Epithelial cell of prostate (primary cell): ENCODE measurements at regions not wholly inside any gene's neighbourhood (a gene's known extent, or its start where the extent isn't known, plus 50 kb on each side); places are given as distances from the start of the nearest gene placed in this dataset.

Experiments used
- DNase-seq: peaks from one replicate; pipeline ENCODE4 v3.0.0-alpha.2; 2011; ENCODE audit warnings: low read depth, low spot score
- H3K27ac ChIP-seq: fragments of 450-650 bp; 2 replicates; pipeline ENCODE4 v1.5.1; 2017; ENCODE audit warnings: mild to moderate bottlenecking

GRCh38 chrX:134747006-134747405 is 50.0 kb downstream of the PABIR2 start:
- H3K27ac ChIP-seq, result no peak overlapping the region
- no peak for DNase-seq

GRCh38 chrX:134746410-134746785 is 50.6 kb downstream of the PABIR2 start:
- no peak for DNase-seq
- no peak overlapping the region for H3K27ac ChIP-seq

GRCh38 chrX:134745636-134746409 is 51.2 kb downstream of the PABIR2 start:
- DNase-seq, result no peak
- H3K27ac ChIP-seq, result no peak overlapping the region

- no peak overlapping the region for H3K27ac ChIP-seq
- DNase-seq, result no peak
Observed at GRCh38 chrX:134743091-134743490, 53.9 kb downstream of the PABIR2 start.

GRCh38 chrX:134742573-134742972 is 54.4 kb downstream of the PABIR2 start:
- DNase-seq, result no peak
- no peak overlapping the region for H3K27ac ChIP-seq

- no peak for DNase-seq
- H3K27ac ChIP-seq, result no peak overlapping the region
Observed at GRCh38 chrX:134741746-134742145, 55.3 kb downstream of the PABIR2 start.

GRCh38 chrX:134738986-134739740 is 57.8 kb downstream of the PABIR2 start:
- no peak for DNase-seq
- H3K27ac ChIP-seq, result no peak overlapping the region

GRCh38 chrX:134738445-134738844 is 58.6 kb downstream of the PABIR2 start:
- H3K27ac ChIP-seq, result no peak overlapping the region
- no peak for DNase-seq

GRCh38 chrX:134737721-134738369 is 59.2 kb downstream of the PABIR2 start:
- DNase-seq, result no peak
- no peak overlapping the region for H3K27ac ChIP-seq

GRCh38 chrX:134737061-134737460 is 59.9 kb downstream of the PABIR2 start:
- H3K27ac ChIP-seq, result no peak overlapping the region
- DNase-seq, result no peak

GRCh38 chrX:134736356-134736755 is 60.6 kb downstream of the PABIR2 start:
- H3K27ac ChIP-seq, result no peak overlapping the region
- DNase-seq, result no peak

GRCh38 chrX:134735015-134735414 is 62.0 kb downstream of the PABIR2 start:
- no peak overlapping the region for H3K27ac ChIP-seq

GRCh38 chrX:134734466-134734952 is 62.5 kb downstream of the PABIR2 start:
- no peak overlapping the region for H3K27ac ChIP-seq
- DNase-seq, result no peak

More at GRCh38 chrX:134735015-134735414, 62.0 kb downstream of the PABIR2 start:
- DNase-seq, result no peak

GRCh38 chrX:134733591-134733990 is 63.4 kb downstream of the PABIR2 start:
- no peak for DNase-seq

GRCh38 chrX:134732676-134733075 is 64.3 kb downstream of the PABIR2 start:
- DNase-seq, result no peak
- no peak overlapping the region for H3K27ac ChIP-seq

More at GRCh38 chrX:134733591-134733990, 63.4 kb downstream of the PABIR2 start:
- H3K27ac ChIP-seq, result no peak overlapping the region

GRCh38 chrX:134732152-134732551 is 64.9 kb downstream of the PABIR2 start:
- DNase-seq, result no peak
- H3K27ac ChIP-seq, result no peak overlapping the region

GRCh38 chrX:134727363-134727762 is 69.1 kb upstream of the PLAC1 start:
- DNase-seq, result no peak
- H3K27ac ChIP-seq, result no peak overlapping the region

GRCh38 chrX:134725103-134725690 is 66.9 kb upstream of the PLAC1 start:
- no peak for DNase-seq
- no peak overlapping the region for H3K27ac ChIP-seq

- no peak overlapping the region for H3K27ac ChIP-seq
- no peak for DNase-seq
Observed at GRCh38 chrX:134721766-134722532, 63.7 kb upstream of the PLAC1 start.

- no peak for DNase-seq
- peak overlapping the region; percentile 10 for H3K27ac ChIP-seq
Observed at GRCh38 chrX:134718966-134719317, 60.7 kb upstream of the PLAC1 start.
